SIG-M5 treated with dmso at 0.1 percent for 504 hours (cell line): ENCODE measurements at regions not wholly inside any gene's neighbourhood (a gene's known extent, or its start where the extent isn't known, plus 50 kb on each side); places are given as distances from the start of the nearest gene placed in this dataset.

Experiments used
- DNase-seq: peaks from one replicate; lab custom pipeline; 2025; ENCODE audit not compliant: unreplicated experiment; lab: John Stamatoyannopoulos, UW

- no peak for DNase-seq
These were observed 1378.9 kb upstream of the CELF4 start for GRCh38 chr18:38944446-38945024.

- DNase-seq, result no peak
These were observed 1376.3 kb upstream of the CELF4 start for GRCh38 chr18:38941711-38942561.

- DNase-seq, result peak; percentile 2
These were observed 1375.4 kb upstream of the CELF4 start for GRCh38 chr18:38940863-38941531.

GRCh38 chr18:38940475-38940862 is 1374.9 kb upstream of the CELF4 start:
- DNase-seq, result no peak

- DNase-seq, result no peak
These were observed 1368.4 kb upstream of the CELF4 start for GRCh38 chr18:38933910-38934510.

GRCh38 chr18:38933322-38933721 is 1367.7 kb upstream of the CELF4 start:
- DNase-seq, result no peak

GRCh38 chr18:38932752-38933151 is 1367.2 kb upstream of the CELF4 start:
- DNase-seq, result no peak

GRCh38 chr18:38931754-38932050 is 1366.1 kb upstream of the CELF4 start:
- DNase-seq, result no peak

GRCh38 chr18:38930881-38931753 is 1365.5 kb upstream of the CELF4 start:
- no peak for DNase-seq

- no peak for DNase-seq
These were observed 1357.9 kb upstream of the CELF4 start for GRCh38 chr18:38923540-38923939.

GRCh38 chr18:38923126-38923525 is 1357.5 kb upstream of the CELF4 start:
- DNase-seq, result no peak

GRCh38 chr18:38909972-38910371 is 1344.4 kb upstream of the CELF4 start:
- no peak for DNase-seq

- DNase-seq, result no peak
These were observed 1337.2 kb upstream of the CELF4 start for GRCh38 chr18:38902796-38903195.

GRCh38 chr18:38900445-38900844 is 1334.8 kb upstream of the CELF4 start:
- no peak for DNase-seq

GRCh38 chr18:38900031-38900430 is 1334.4 kb upstream of the CELF4 start:
- DNase-seq, result no peak

- no peak for DNase-seq
These were observed 1333.7 kb upstream of the CELF4 start for GRCh38 chr18:38899252-38899651.

GRCh38 chr18:38898167-38898566 is 1332.6 kb upstream of the CELF4 start:
- no peak for DNase-seq

- DNase-seq, result no peak
These were observed 1330.0 kb upstream of the CELF4 start for GRCh38 chr18:38895560-38895959.

- DNase-seq, result no peak
These were observed 1322.0 kb upstream of the CELF4 start for GRCh38 chr18:38887671-38888020.

- no peak for DNase-seq
These were observed 1321.5 kb upstream of the CELF4 start for GRCh38 chr18:38886861-38887670.
